ENCODE measurements at regions not wholly inside any gene's neighbourhood (a gene's known extent, or its start where the extent isn't known, plus 50 kb on each side); places are given as distances from the start of the nearest gene placed in this dataset.

DNA sequence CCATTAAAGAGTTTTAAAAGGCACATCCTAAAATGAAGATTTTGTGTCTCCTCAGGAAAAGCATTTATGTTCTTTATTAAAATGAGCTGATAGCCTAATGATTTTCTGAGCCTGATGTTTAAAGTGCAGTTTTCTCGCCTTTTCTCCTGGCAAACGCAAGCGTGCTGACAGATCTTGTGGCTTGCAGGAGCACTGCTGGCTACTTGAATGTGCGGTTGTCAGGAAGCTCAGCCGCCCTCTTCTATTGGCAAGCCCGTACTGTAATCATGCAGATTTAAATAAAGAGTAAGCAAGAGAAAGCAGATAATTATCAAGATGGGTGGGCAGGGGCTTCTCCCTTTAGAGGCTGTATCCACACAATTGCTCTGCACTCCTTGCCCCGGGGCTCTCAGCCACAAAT is 139.5 kb upstream of the SPHKAP start:
- TF ChIP-seq, protein P1, sequence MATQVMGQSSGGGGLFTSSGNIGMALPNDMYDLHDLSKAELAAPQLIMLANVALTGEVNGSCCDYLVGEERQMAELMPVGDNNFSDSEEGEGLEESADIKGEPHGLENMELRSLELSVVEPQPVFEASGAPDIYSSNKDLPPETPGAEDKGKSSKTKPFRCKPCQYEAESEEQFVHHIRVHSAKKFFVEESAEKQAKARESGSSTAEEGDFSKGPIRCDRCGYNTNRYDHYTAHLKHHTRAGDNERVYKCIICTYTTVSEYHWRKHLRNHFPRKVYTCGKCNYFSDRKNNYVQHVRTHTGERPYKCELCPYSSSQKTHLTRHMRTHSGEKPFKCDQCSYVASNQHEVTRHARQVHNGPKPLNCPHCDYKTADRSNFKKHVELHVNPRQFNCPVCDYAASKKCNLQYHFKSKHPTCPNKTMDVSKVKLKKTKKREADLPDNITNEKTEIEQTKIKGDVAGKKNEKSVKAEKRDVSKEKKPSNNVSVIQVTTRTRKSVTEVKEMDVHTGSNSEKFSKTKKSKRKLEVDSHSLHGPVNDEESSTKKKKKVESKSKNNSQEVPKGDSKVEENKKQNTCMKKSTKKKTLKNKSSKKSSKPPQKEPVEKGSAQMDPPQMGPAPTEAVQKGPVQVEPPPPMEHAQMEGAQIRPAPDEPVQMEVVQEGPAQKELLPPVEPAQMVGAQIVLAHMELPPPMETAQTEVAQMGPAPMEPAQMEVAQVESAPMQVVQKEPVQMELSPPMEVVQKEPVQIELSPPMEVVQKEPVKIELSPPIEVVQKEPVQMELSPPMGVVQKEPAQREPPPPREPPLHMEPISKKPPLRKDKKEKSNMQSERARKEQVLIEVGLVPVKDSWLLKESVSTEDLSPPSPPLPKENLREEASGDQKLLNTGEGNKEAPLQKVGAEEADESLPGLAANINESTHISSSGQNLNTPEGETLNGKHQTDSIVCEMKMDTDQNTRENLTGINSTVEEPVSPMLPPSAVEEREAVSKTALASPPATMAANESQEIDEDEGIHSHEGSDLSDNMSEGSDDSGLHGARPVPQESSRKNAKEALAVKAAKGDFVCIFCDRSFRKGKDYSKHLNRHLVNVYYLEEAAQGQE (IDR thresholded peaks at IDR 0.05) = no peak
- TF ChIP-seq, protein P2, sequence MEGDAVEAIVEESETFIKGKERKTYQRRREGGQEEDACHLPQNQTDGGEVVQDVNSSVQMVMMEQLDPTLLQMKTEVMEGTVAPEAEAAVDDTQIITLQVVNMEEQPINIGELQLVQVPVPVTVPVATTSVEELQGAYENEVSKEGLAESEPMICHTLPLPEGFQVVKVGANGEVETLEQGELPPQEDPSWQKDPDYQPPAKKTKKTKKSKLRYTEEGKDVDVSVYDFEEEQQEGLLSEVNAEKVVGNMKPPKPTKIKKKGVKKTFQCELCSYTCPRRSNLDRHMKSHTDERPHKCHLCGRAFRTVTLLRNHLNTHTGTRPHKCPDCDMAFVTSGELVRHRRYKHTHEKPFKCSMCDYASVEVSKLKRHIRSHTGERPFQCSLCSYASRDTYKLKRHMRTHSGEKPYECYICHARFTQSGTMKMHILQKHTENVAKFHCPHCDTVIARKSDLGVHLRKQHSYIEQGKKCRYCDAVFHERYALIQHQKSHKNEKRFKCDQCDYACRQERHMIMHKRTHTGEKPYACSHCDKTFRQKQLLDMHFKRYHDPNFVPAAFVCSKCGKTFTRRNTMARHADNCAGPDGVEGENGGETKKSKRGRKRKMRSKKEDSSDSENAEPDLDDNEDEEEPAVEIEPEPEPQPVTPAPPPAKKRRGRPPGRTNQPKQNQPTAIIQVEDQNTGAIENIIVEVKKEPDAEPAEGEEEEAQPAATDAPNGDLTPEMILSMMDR (IDR thresholded peaks at IDR 0.05; ENCODE audit: low read depth, low read length, missing input control) = no peak
- no peak for TF ChIP-seq EGR1 (IDR thresholded peaks at IDR 0.05; ENCODE audit: low read depth in 2 of 2)
- no peak for TF ChIP-seq HNF4A (conservative IDR thresholded peaks at IDR 0.05)
- TF ChIP-seq YY1 (IDR thresholded peaks at IDR 0.05) = no peak
- TF ChIP-seq, protein P3, sequence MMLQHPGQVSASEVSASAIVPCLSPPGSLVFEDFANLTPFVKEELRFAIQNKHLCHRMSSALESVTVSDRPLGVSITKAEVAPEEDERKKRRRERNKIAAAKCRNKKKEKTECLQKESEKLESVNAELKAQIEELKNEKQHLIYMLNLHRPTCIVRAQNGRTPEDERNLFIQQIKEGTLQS (IDR thresholded peaks at IDR 0.05) = no peak
- TF ChIP-seq GABPA (IDR thresholded peaks at IDR 0.05 in 1 of 2, conservative IDR thresholded peaks at IDR 0.05 in 1 of 2) = no peak
- TF ChIP-seq TAF1 (conservative IDR thresholded peaks at IDR 0.05) = no peak
- TF ChIP-seq, protein P4, sequence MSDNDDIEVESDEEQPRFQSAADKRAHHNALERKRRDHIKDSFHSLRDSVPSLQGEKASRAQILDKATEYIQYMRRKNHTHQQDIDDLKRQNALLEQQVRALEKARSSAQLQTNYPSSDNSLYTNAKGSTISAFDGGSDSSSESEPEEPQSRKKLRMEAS (IDR thresholded peaks at IDR 0.05) = no peak
- TF ChIP-seq SP1 (IDR thresholded peaks at IDR 0.05) = no peak
- no peak for TF ChIP-seq RAD21 (IDR thresholded peaks at IDR 0.05)
- TF ChIP-seq HNF4G (IDR thresholded peaks at IDR 0.05) = no peak
- TF ChIP-seq JUND (IDR thresholded peaks at IDR 0.05) = no peak
- TF ChIP-seq FOXA2 (IDR thresholded peaks at IDR 0.05) = no peak

All from liver (tissue), 3 donors.